MCF 10A (cell line): ENCODE measurements at regions not wholly inside any gene's neighbourhood (a gene's known extent, or its start where the extent isn't known, plus 50 kb on each side); places are given as distances from the start of the nearest gene placed in this dataset.

Source experiments
- BruUV-seq: library from RNA; stranded (reverse); fragments of 400-500 nt; replicated peaks from 2 replicates; lab custom pipeline; 2021; lab: Mats Ljungman, UMichigan
- CTCF ChIA-PET: fragments of 300-600 bp; sonication (Branson Sonifier 250); formaldehyde crosslinking; extraction: SDS; loops from one replicate; lab custom pipeline; 2021; ENCODE audit warnings: antibody characterized with exemption, inconsistent platforms; lab: Yijun Ruan, JAX
- POLR2A ChIA-PET: fragments of 300-600, 350-650 bp; sonication (Branson Sonifier 250); formaldehyde crosslinking; extraction: SDS; loops from one replicate; lab custom pipeline; 2020; ENCODE audit warnings: antibody characterized with exemption, inconsistent platforms; lab: Yijun Ruan, JAX
- DNase-seq: peaks from one replicate; pipeline ENCODE4 v3.0.0-alpha.2; 2018; ENCODE audit not compliant: unreplicated experiment
- H3K27ac Mint-ChIP-seq: one replicate; pipeline ENCODE4 v1.8.0; 2022; ENCODE audit warnings: mild to moderate bottlenecking, low read depth, mixed read lengths; ENCODE audit not compliant: unreplicated experiment
- H3K27me3 Mint-ChIP-seq: one replicate; pipeline ENCODE4 v1.8.0; 2022; ENCODE audit warnings: mixed read lengths; ENCODE audit not compliant: insufficient read depth, unreplicated experiment
- H3K36me3 Mint-ChIP-seq: one replicate; pipeline ENCODE4 v1.8.0; 2022; ENCODE audit warnings: mild to moderate bottlenecking, moderate library complexity, mixed read lengths; ENCODE audit not compliant: insufficient read depth, unreplicated experiment
- H3K4me1 Mint-ChIP-seq: one replicate; pipeline ENCODE4 v1.8.0; 2022; ENCODE audit warnings: mixed read lengths; ENCODE audit not compliant: insufficient read depth, unreplicated experiment
- H3K4me3 Mint-ChIP-seq: one replicate; pipeline ENCODE4 v1.8.0; 2022; ENCODE audit warnings: mild to moderate bottlenecking, moderate library complexity, mixed read lengths; ENCODE audit not compliant: unreplicated experiment
- H3K9me3 Mint-ChIP-seq: one replicate; pipeline ENCODE4 v1.8.0; 2022; ENCODE audit warnings: mixed read lengths; ENCODE audit not compliant: unreplicated experiment
- intact Hi-C: fragments of 100-400 bp; cut with micrococcal nuclease; formaldehyde crosslinking; loops from 2 replicates; pipeline ENCODE4 v1.14.1; 2022
- TF ChIP-seq, protein P1 (sequence below): fragments of 200-600 bp; IDR thresholded peaks from one replicate; pipeline ENCODE4 v1.8.0; 2022; ENCODE audit warnings: antibody characterized with exemption, mild to moderate bottlenecking; ENCODE audit not compliant: unreplicated experiment

DNA sequence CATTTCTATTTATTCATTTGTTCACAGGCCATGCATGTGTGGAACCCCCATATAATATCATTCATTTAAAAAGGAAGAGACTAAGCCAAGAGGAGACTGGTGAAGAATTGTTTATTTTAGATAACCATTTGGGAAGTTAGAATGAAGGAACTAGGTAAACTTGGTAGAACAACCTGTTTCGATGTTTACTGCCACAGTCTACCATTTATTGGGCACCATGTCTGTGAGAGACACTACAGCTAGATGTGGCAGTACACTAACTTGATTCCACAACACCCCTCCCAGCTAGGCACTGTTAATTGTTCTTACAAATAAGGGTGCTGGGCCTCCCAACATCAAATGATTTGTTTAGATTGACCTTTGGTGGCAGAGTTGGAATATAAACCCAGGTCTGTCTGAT lies 592.4 kb downstream of the EPM2A start:
- H3K27ac Mint-ChIP-seq = no peak overlapping the region
- no peak overlapping the region for H3K4me3 Mint-ChIP-seq
- TF ChIP-seq, protein P1, sequence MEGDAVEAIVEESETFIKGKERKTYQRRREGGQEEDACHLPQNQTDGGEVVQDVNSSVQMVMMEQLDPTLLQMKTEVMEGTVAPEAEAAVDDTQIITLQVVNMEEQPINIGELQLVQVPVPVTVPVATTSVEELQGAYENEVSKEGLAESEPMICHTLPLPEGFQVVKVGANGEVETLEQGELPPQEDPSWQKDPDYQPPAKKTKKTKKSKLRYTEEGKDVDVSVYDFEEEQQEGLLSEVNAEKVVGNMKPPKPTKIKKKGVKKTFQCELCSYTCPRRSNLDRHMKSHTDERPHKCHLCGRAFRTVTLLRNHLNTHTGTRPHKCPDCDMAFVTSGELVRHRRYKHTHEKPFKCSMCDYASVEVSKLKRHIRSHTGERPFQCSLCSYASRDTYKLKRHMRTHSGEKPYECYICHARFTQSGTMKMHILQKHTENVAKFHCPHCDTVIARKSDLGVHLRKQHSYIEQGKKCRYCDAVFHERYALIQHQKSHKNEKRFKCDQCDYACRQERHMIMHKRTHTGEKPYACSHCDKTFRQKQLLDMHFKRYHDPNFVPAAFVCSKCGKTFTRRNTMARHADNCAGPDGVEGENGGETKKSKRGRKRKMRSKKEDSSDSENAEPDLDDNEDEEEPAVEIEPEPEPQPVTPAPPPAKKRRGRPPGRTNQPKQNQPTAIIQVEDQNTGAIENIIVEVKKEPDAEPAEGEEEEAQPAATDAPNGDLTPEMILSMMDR = no peak
- POLR2A ChIA-PET = no interaction called here
- no TSS peak for BruUV-seq
- intact Hi-C loops = no loop called here
- CTCF ChIA-PET = interaction anchor here (0.6 kb wide), 1 partner anchor 1323 kb away, joined by 3 read pairs; no protein-coding TSS in a partner anchor
- H3K4me1 Mint-ChIP-seq = peaks cover 12% of the 10 kb centered on the region
- no peaks in the 10 kb centered on the region for H3K9me3 Mint-ChIP-seq
- H3K36me3 Mint-ChIP-seq = no peaks in the 10 kb centered on the region
- no peak for DNase-seq
- H3K27me3 Mint-ChIP-seq = no peaks in the 10 kb centered on the region

DNA sequence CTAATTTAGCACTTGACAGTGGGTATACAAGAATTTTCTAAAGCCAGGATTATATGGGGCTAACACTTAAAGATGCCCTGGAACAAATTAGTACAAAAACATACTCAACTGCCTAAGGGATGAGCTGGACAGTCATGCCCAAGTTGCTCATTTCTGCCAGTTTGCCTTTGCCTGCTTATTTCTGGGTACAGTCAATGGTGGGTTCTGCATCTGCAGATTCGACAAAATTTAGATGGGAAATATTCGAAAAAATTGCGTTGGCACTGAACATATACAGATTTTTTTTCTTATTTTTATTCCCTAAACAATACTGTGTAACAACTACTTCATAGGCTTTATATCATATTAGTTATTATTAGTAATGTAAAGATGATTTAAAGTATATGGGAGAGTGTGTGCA lies 591.9 kb downstream of the EPM2A start:
- Mint-ChIP-seq H3K9me3 (no peaks in the 10 kb centered on the region), H3K36me3 (no peaks in the 10 kb centered on the region), H3K4me3 (no peak overlapping the region), H3K27me3 (no peaks in the 10 kb centered on the region), H3K4me1 (peaks cover 15% of the 10 kb centered on the region), H3K27ac (no peak overlapping the region)
- DNase-seq = no peak
- ChIA-PET CTCF (interaction anchor here (0.6 kb wide), 1 partner anchor 1322 kb away, joined by 3 read pairs; no protein-coding TSS in a partner anchor), POLR2A (no interaction called here)
- intact Hi-C loops = no loop called here
- no TSS peak for BruUV-seq
- TF ChIP-seq, protein P1 = no peak

DNA sequence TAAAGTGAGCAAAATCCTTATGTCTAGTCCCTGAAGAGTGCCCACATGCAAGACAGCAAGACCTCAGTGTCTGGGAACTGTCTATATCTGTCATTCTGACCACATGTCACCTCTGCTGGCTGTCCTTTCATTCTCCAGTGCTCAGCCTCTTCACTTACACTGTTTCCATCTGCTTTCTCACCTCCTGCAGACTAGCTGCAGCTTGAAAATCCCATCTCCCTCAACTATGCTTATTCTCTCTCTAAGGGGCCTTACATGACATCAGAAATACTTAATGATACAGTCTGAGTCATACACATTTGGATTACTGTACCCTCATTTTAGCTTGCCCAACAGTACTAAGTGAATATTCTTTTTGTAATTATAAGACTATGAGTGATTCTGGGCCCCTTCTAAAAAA lies 587.8 kb downstream of the EPM2A start:
- ChIA-PET POLR2A (interaction anchor here (0.6 to 1.0 kb wide), 4 partner anchors 8 to 668 kb away, joined by 3 to 4 read pairs (median 3); no protein-coding TSS in a partner anchor), CTCF (interaction anchor here (0.6 to 1.3 kb wide), 3 partner anchors 8 to 60 kb away, joined by 3 read pairs; no protein-coding TSS in a partner anchor)
- intact Hi-C loops = no loop called here
- peaks cover 25% of the 10 kb centered on the region for H3K4me1 Mint-ChIP-seq
- no peak overlapping the region for H3K4me3 Mint-ChIP-seq
- H3K9me3 Mint-ChIP-seq = no peaks in the 10 kb centered on the region
- TF ChIP-seq, protein P1 = no peak
- no TSS peak for BruUV-seq
- no peak overlapping the region for H3K27ac Mint-ChIP-seq
- no peaks in the 10 kb centered on the region for H3K36me3 Mint-ChIP-seq
- no peaks in the 10 kb centered on the region for H3K27me3 Mint-ChIP-seq
- DNase-seq = peak; percentile 19

DNA sequence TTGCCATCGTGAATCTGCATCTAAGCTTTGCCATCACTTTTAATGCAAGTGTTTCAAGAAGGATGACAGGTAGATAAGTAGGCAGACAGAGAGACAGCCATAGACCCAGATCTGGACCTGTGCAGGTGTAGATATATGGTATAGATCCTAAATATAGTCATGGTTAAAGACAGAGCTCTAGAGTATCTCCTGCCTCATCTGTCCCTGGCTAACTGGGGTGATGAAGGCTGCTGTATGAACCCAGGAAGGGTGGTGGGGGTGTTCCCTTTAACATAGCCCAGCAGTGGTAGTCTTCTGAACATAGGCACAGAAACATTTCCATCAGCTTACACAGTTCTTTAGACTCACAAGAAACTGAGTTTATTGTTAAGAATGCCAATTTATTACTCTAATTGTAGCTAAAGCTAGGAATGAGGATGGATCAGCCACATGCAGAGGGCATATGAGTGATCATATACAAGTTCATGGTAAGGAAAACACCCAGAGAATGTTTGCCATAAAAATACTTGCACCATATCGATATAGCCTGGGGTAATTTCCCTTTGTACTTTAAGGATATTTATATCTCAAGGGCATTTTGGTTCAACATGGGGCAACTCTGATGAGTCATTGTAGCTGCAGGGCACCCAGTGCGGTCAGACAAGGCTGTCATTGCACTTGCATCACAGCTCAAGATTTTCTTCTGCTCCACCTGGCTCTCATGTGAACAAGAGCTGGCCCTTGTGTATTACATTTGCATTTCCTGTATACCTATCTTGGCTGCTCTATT lies 587.2 kb downstream of the EPM2A start:
- ChIA-PET POLR2A (interaction anchor here (0.6 to 1.0 kb wide), 6 partner anchors 9 to 667 kb away, joined by 3 to 4 read pairs (median 3); no protein-coding TSS in a partner anchor), CTCF (interaction anchor here (0.7 to 1.3 kb wide), 3 partner anchors 10 to 132 kb away, joined by 3 to 4 read pairs (median 3); no protein-coding TSS in a partner anchor)
- intact Hi-C loops = no loop called here
- H3K27me3 Mint-ChIP-seq = no peaks in the 10 kb centered on the region
- H3K36me3 Mint-ChIP-seq = no peaks in the 10 kb centered on the region
- BruUV-seq = no TSS peak
- peak overlapping the region; percentile 21 for H3K27ac Mint-ChIP-seq
- peak; percentile 94 for DNase-seq
- peaks cover 25% of the 10 kb centered on the region for H3K4me1 Mint-ChIP-seq
- no peak overlapping the region for H3K4me3 Mint-ChIP-seq
- H3K9me3 Mint-ChIP-seq = no peaks in the 10 kb centered on the region
- TF ChIP-seq, protein P1 = no peak
